ENCODE measurements at regions not wholly inside any gene's neighbourhood (a gene's known extent, or its start where the extent isn't known, plus 50 kb on each side); places are given as distances from the start of the nearest gene placed in this dataset.

- TF ChIP-seq, protein P1, sequence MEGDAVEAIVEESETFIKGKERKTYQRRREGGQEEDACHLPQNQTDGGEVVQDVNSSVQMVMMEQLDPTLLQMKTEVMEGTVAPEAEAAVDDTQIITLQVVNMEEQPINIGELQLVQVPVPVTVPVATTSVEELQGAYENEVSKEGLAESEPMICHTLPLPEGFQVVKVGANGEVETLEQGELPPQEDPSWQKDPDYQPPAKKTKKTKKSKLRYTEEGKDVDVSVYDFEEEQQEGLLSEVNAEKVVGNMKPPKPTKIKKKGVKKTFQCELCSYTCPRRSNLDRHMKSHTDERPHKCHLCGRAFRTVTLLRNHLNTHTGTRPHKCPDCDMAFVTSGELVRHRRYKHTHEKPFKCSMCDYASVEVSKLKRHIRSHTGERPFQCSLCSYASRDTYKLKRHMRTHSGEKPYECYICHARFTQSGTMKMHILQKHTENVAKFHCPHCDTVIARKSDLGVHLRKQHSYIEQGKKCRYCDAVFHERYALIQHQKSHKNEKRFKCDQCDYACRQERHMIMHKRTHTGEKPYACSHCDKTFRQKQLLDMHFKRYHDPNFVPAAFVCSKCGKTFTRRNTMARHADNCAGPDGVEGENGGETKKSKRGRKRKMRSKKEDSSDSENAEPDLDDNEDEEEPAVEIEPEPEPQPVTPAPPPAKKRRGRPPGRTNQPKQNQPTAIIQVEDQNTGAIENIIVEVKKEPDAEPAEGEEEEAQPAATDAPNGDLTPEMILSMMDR (conservative IDR thresholded peaks at IDR 0.05; ENCODE audit: low read length) = no peak
- no peak for TF ChIP-seq EZH2phosphoT487 (IDR thresholded peaks at IDR 0.05; ENCODE audit: borderline replicate concordance)
Observed at GRCh38 chr6:135121434-135121833, 59.7 kb upstream of the MYB start.
